GM18517 (cell line): ENCODE measurements at regions not wholly inside any gene's neighbourhood (a gene's known extent, or its start where the extent isn't known, plus 50 kb on each side); places are given as distances from the start of the nearest gene placed in this dataset.

Source experiments
- ATAC-seq: cut with Tn5 transposase; IDR thresholded peaks from one replicate; pipeline ENCODE4 v1.9.1; 2021; ENCODE audit warnings: mild to moderate bottlenecking, moderate library complexity; ENCODE audit not compliant: unreplicated experiment

GRCh38 chr2:16615687-16616615, 49.7 kb downstream of the CYRIA start:
- no peak for ATAC-seq

- ATAC-seq = no peak
These were observed 50.4 kb downstream of the CYRIA start for GRCh38 chr2:16615246-16615645.

DNA sequence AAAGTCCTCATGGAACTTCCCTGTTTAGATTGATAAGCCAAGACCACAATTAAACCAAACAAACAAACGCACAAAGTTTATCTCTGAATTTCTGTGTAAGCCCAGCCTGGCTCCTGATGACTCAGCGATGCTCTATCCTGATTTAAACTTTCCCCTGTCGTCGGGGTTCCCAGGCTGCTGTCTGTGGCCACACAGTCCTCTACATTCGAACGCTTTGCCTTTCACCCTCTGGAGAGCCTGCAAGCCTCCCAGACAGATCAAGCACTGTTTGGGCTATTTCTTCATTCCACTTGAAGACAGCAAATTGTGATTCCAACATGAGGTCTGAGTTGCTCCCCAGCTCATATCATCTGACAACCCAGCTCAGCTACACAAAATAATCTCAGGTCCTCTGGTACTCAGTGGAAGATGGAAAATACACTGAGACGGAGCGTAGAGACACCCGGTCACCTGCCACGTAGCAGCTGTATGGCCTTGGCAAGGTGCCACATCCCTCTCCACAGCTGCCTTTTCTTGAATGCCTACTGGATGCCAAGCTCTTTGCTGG, 51.2 kb downstream of the CYRIA start:
- ATAC-seq = no peak

DNA sequence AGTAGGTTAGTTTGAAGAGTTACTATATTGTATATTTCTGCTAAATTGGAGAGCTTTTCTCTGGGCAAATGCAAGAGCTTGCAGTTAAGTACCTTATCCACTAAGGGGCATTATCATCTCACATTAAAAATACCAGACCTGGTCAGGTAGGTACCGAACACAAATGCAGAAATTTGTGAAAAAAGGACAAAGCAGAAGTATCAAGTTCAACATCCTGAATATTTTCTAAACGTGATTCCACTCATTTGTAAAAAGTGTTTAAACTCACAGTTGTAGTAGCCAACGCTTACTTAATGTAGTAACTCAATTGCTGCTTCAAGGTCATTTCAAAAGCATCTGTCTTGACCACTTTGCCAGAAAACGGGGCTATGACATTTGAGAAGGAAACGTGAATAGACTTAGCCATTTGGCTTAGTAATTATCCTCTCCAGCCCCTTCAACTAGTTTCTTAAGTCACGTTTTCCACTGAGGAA, 52.1 kb downstream of the CYRIA start:
- no peak for ATAC-seq

DNA sequence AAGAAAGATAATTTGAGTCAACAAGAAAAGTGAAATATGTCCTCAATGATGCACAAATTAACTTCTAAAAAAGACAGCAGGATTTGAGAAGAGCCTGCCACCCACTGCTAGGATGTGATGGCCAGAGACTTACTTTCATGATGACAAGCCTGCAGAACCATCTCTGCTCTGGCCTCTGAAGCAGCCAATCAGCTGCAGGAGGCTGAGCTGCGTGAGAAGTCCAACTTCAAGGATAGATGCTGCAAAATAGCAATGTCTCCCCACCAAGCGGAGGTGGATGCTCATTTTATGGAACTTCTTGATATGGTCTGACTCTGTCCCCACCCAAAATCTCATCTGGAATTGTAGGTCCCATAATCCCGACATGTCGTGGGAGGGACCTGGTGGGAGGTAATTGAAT, 53.1 kb downstream of the CYRIA start:
- ATAC-seq = no peak

GRCh38 chr2:16609786-16610185, 55.8 kb downstream of the CYRIA start:
- ATAC-seq = no peak

DNA sequence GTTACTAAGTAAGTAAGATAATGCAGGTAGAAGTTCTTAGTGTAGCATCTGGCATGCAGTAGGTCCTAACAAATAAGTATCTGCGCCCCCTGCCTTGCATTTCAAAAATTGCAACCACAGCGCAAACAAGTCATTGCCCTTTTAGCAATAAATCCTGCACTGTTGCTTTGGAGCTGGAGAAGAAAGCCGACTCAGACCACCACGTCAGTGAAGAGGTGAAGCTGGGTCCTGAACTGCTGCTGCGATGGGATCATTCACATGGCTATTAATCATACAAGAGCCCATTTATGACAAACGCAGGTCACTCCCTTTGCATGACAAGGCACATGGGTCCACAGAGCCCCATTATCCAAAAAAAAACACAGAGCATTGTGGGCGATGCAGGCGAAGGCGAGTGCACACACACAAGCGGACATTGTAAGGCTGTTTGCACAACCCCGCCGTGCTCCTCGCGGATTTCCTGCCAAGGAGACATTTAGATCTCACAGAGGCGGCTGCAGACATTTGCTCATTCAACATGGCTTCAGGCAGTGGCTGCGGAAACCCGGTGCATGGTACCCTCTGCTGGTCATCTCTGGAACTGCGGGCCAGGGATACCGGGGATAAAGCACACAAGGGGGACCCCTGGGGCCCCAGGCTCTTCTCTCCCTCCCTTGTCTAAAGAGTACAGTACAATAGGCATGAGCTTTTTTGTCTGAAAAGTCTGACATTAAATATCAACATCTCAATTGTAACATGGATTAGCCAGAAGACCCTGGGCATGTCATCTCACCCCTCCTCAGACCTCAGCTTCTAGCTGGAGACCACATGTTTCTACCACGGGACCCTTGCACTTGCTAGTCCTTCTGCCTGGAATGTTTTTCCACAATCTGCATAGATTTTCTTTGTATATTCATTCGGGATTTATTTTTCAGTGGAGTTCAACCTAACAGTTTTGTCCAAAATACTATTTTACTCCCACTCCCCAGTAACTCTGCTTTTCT, 56.7 kb downstream of the CYRIA start:
- ATAC-seq = peak; percentile 91

GRCh38 chr2:16607301-16607700, 58.3 kb downstream of the CYRIA start:
- ATAC-seq = no peak

GRCh38 chr2:16604236-16604635, 61.4 kb downstream of the CYRIA start:
- no peak for ATAC-seq

DNA sequence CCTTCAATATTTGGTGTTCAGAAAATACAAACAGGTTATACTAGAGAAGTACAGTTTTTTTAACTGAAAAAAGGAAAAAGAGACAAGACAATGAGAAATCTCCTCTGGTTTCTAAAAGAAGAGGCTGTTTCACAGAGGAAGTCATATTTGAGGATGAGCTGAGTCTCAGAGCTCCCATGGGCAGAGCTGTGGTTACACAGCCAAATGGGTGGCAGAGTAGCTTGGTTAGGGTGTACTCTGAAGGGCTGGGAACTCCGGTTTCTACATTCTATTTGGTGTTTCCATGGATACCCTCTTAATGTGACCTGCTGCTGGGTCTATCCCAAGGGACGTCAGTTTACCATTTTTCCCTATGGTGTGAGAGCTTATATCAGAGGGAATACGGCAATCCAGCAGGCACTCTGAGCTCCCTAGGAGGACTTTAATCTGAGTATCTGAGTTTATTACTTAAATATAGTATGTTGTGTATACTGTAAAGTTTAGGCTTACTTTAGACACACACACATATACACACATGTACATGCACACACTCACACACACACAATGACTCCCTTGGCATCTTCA, 74.2 kb downstream of the CYRIA start:
- ATAC-seq = no peak

- no peak for ATAC-seq
These were observed 76.2 kb downstream of the CYRIA start for GRCh38 chr2:16589465-16589864.

- no peak for ATAC-seq
These were observed 77.1 kb downstream of the CYRIA start for GRCh38 chr2:16588565-16588964.

- ATAC-seq = no peak
These were observed 78.0 kb downstream of the CYRIA start for GRCh38 chr2:16587601-16588000.

DNA sequence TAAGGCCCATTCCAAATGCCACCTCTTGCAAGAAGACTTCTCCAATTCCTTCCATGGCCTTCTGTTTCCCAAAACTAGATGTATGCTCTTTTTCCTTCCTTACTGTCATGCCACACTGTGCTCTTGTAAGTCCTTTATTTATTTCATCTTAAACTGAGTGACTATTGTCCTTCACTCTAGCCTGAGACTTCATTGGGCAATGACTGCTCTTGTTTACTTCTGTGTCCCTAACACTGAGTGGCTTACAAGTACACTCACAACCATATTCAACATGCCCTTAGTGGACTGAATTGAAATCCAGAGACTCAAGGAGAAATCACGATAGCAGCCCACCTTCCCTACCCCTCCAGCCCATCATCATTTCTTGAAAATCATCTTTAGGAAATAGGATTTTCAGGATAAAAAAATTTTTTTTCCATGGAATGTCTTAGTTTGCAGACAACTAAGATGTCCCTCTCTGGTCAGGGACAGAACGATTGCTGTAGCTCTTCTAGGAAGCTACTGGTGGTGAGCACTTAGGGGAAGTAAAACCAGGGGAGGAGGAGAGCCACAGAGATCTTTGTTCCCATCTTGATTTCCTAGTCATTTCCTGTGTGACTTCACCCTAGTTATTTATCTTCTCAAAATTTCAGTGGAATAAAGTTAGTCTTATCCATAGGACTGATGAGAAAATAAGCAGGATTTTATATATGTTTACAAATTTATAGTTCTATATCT, 80.7 kb downstream of the CYRIA start:
- no peak for ATAC-seq

GRCh38 chr2:16584084-16584483, 81.5 kb downstream of the CYRIA start:
- ATAC-seq = no peak

GRCh38 chr2:16581241-16581640, 84.4 kb downstream of the CYRIA start:
- ATAC-seq = no peak

DNA sequence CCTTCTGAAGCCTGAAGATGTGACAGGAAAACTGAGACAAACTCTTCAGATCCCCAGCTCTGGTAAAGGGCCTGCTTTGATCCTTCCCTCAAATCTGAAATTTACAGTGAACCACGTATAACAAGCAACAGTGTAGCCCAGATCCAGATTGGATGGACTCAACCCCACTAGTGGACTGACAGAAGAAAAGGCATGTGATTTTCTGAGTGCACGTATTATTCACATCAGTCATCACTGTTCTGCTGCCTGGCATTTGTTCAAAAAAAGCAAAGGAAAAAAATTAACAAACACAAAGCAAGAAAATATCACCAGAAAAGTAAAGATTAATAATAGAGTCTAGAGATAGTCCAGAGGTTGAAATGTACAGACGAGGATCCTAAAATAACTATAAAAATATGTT, 87.6 kb downstream of the CYRIA start:
- ATAC-seq = no peak

DNA sequence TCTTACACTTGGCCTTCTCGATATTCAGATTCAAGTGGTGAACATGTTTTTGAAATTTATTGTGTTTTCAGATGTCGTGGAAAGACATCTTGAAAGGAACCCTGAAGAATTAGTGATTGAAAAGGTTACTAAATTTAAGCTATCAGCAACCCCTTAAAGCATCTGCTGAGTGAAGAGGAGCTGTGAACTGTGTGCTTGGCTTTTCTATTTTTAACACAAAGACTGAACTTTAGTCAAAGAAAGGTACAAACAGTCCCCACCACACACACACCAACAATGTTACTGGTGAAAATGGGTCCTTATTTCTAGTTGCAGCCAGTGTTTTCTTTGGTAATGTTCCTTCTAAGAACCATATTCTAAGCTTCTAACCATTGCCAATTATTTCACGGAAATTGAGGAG, 95.1 kb downstream of the CYRIA start:
- ATAC-seq = no peak

DNA sequence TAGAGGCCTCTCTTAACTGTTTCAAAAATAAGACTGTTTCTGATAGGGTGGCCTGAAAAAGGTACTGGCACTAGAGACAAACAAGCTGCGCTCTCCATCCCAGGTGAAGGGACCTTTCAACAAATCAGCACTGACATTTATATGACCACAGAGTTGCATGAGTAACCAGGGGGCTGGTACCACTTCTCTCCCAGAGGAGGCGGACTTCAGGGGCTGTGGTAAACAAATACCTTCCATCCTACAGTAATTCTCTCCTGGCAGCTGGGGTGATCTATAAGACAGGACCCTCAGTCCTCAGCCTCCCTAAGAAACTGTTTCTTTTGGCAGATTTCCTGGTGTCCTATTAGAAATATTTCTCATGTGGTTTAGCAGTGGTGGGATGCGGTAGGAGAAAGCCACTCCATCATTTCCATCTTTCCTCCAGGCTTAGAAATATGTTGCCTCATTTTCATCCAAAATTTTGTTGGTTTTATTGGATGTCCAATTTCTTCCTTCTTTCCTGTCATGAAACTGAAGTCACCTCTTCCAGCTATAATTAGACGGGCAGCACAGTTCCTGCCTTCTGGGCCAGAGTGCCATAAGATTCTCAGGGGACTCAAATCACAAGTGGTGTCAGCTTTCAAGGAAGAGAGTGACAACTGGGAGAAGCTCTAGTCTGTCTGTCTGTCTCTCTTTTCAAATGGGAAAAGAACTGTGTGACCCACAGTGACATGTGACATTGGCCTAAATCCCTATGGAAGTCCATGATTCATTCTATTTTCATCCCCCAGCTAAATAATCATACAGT, 96.4 kb downstream of the CYRIA start:
- no peak for ATAC-seq
